K562 (cell line): ENCODE measurements at regions not wholly inside any gene's neighbourhood (a gene's known extent, or its start where the extent isn't known, plus 50 kb on each side); places are given as distances from the start of the nearest gene placed in this dataset.

Source experiments
- GATAD2A ChIP-seq: fragments of 450-650 bp; IDR thresholded peaks from 2 replicates; pipeline ENCODE4 v1.6.1; 2017
- GTF3C2 ChIP-seq: IDR thresholded peaks from 3 replicates; pipeline ENCODE4 v1.6.1; 2011; ENCODE audit warnings: borderline replicate concordance, mild to moderate bottlenecking, moderate library complexity; ENCODE audit not compliant: insufficient read length; ENCODE audit errors: extremely low read depth
- HMG20B ChIP-seq: fragments of 250-450 bp; sonication (Bioruptor Pico); IDR thresholded peaks from 2 replicates; pipeline ENCODE4 v1.5.0; 2021; ENCODE audit warnings: mild to moderate bottlenecking
- NFIC ChIP-seq: fragments of 450-650 bp; IDR thresholded peaks from 2 replicates; pipeline ENCODE4 v1.6.1; 2017; ENCODE audit warnings: mild to moderate bottlenecking, inconsistent platforms
- STAT5B ChIP-seq: fragments of 250-450 bp; sonication (Bioruptor Pico); IDR thresholded peaks from 2 replicates; pipeline ENCODE4 v1.8.0; 2021; ENCODE audit warnings: mild to moderate bottlenecking, inconsistent platforms
- TAF15 ChIP-seq: fragments of 200-400 bp; formaldehyde crosslinking; IDR thresholded peaks from 2 replicates; pipeline ENCODE4 v1.6.1; 2017; ENCODE audit warnings: mild to moderate bottlenecking, low read depth, low read length, moderate library complexity
- TBL1XR1 ChIP-seq, 2 experiments: IDR thresholded peaks; 2 replicates each; pipeline ENCODE4 v1.6.1; 2012; ENCODE audit warnings: improper control_type of control experiment in 2 of 2, low read length in 2 of 2, mild to moderate bottlenecking in 1 of 2
- YY1 ChIP-seq, 3 experiments: IDR thresholded peaks; 2 replicates each; pipeline ENCODE4 v1.6.1; 2011; ENCODE audit warnings: low read length in 2 of 3, mild to moderate bottlenecking in 2 of 3, moderate library complexity in 2 of 3, borderline replicate concordance in 1 of 3, control low read depth in 1 of 3, low read depth in 1 of 3; ENCODE audit not compliant: insufficient read depth in 3 of 3, insufficient replicate concordance in 2 of 3, control insufficient read depth in 1 of 3, insufficient read length in 1 of 3; ENCODE audit errors: extremely low read depth in 1 of 3
- ZNF224 ChIP-seq: sonication (generic); formaldehyde crosslinking; IDR thresholded peaks from 2 replicates; pipeline ENCODE4 v1.8.0; 2022; ENCODE audit warnings: mild to moderate bottlenecking, missing genetic modification reagents
- ZNF766 ChIP-seq: fragments of 200-800 bp; sonication (Bioruptor generic); conservative IDR thresholded peaks from 2 replicates; pipeline ENCODE4 v1.6.1; 2016; ENCODE audit warnings: missing genetic modification characterization, missing compliant biosample characterization
- TF ChIP-seq, protein P1 (sequence below): fragments of 250-450 bp; sonication (Bioruptor Pico); IDR thresholded peaks from 2 replicates; pipeline ENCODE4 v1.8.0; 2021; ENCODE audit warnings: borderline replicate concordance, mild to moderate bottlenecking, moderate library complexity; ENCODE audit not compliant: poor library complexity, severe bottlenecking
- TF ChIP-seq, protein P2 (sequence below): fragments of 250-450 bp; sonication (Bioruptor Pico); IDR thresholded peaks from 2 replicates; pipeline ENCODE4 v1.5.0; 2021
- TF ChIP-seq, protein P3 (sequence below), 2 experiments: IDR thresholded peaks in 1 of 2; conservative IDR thresholded peaks in 1 of 2; 2 replicates each; pipeline ENCODE4 v1.6.1; 2016; ENCODE audit warnings: low read depth in 2 of 2, mild to moderate bottlenecking in 1 of 2, missing compliant biosample characterization in 1 of 2, missing genetic modification characterization in 1 of 2, moderate library complexity in 1 of 2
- TF ChIP-seq, protein P4 (sequence below): fragments of 250-450 bp; sonication (Bioruptor Pico); IDR thresholded peaks from 2 replicates; pipeline ENCODE4 v1.5.0; 2021; ENCODE audit warnings: mild to moderate bottlenecking, moderate library complexity

DNA sequence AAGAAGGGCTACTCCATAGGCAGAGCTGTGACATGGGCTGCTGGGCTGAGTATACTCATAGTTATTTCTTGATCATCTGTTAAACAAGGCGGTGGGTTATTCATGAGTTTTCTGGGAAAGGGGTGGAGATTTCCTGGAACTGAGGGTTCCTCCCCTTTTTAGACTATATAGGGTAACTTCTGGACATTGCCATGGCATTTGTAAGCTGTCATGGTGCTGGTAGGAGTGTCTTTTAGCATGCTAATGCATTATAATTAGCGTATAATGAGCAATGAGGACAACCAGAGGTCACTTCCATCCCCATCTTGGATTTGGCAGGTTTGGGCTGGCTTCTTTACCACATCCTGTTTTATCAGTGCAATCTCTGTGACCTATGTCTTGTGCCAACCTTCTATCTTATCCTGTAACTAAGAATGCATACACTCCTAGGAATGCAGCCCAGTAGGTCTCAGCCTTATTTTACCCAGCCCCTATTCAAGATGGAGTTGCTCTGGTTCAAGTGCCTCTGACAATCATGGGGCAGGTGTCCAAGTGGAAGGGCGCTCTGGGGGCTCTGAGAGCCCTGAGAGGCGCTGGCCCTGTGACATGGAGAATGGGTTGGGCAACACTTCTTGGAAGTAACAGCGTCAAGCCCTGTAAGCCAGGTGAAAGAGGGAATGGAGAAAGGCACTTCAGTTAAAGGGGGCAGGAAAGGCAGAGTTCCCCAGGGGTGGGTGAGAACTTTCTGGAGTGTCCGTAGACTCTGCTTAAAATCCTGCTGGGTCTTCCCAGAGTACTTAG lies 354.2 kb upstream of the SULF2 start (continued):
- TF ChIP-seq, protein P1, sequence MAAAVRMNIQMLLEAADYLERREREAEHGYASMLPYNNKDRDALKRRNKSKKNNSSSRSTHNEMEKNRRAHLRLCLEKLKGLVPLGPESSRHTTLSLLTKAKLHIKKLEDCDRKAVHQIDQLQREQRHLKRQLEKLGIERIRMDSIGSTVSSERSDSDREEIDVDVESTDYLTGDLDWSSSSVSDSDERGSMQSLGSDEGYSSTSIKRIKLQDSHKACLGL (CRISPR knock-in tag) = peak; percentile 37
- TF ChIP-seq, protein P2, sequence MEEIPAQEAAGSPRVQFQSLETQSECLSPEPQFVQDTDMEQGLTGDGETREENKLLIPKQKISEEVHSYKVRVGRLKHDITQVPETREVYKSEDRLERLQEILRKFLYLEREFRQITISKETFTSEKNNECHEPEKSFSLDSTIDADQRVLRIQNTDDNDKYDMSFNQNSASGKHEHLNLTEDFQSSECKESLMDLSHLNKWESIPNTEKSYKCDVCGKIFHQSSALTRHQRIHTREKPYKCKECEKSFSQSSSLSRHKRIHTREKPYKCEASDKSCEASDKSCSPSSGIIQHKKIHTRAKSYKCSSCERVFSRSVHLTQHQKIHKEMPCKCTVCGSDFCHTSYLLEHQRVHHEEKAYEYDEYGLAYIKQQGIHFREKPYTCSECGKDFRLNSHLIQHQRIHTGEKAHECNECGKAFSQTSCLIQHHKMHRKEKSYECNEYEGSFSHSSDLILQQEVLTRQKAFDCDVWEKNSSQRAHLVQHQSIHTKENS (CRISPR knock-in tag) = peak; percentile 94
- TF ChIP-seq ZNF224 (CRISPR knock-in tag) (no peak), GTF3C2 (no peak), STAT5B (CRISPR knock-in tag) (peak; percentile 88), ZNF766 (CRISPR knock-in tag) (peak; percentile 100), TAF15 (no peak), YY1 (IDR thresholded peaks at IDR 0.05; ENCODE audit: borderline replicate concordance in 1 of 3, control insufficient read depth in 1 of 3, extremely low read depth in 1 of 3, insufficient read depth in 3 of 3, insufficient read length in 1 of 3, insufficient replicate concordance in 2 of 3, low read depth in 1 of 3, low read length in 2 of 3) (no peak), HMG20B (CRISPR knock-in tag) (peak; percentile 97), NFIC (no peak), GATAD2A (no peak), TBL1XR1 (IDR thresholded peaks at IDR 0.05; ENCODE audit: low read length in 2 of 2) (no peak; a peak in 1 of 4 replicates)
- TF ChIP-seq, protein P3, sequence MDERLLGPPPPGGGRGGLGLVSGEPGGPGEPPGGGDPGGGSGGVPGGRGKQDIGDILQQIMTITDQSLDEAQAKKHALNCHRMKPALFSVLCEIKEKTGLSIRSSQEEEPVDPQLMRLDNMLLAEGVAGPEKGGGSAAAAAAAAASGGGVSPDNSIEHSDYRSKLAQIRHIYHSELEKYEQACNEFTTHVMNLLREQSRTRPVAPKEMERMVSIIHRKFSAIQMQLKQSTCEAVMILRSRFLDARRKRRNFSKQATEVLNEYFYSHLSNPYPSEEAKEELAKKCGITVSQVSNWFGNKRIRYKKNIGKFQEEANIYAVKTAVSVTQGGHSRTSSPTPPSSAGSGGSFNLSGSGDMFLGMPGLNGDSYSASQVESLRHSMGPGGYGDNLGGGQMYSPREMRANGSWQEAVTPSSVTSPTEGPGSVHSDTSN (CRISPR knock-in tag; IDR thresholded peaks at IDR 0.05; ENCODE audit: low read depth) = no peak
- TF ChIP-seq, protein P3 (tag; conservative IDR thresholded peaks at IDR 0.05; ENCODE audit: low read depth) = peak; percentile 59
- TF ChIP-seq, protein P4, sequence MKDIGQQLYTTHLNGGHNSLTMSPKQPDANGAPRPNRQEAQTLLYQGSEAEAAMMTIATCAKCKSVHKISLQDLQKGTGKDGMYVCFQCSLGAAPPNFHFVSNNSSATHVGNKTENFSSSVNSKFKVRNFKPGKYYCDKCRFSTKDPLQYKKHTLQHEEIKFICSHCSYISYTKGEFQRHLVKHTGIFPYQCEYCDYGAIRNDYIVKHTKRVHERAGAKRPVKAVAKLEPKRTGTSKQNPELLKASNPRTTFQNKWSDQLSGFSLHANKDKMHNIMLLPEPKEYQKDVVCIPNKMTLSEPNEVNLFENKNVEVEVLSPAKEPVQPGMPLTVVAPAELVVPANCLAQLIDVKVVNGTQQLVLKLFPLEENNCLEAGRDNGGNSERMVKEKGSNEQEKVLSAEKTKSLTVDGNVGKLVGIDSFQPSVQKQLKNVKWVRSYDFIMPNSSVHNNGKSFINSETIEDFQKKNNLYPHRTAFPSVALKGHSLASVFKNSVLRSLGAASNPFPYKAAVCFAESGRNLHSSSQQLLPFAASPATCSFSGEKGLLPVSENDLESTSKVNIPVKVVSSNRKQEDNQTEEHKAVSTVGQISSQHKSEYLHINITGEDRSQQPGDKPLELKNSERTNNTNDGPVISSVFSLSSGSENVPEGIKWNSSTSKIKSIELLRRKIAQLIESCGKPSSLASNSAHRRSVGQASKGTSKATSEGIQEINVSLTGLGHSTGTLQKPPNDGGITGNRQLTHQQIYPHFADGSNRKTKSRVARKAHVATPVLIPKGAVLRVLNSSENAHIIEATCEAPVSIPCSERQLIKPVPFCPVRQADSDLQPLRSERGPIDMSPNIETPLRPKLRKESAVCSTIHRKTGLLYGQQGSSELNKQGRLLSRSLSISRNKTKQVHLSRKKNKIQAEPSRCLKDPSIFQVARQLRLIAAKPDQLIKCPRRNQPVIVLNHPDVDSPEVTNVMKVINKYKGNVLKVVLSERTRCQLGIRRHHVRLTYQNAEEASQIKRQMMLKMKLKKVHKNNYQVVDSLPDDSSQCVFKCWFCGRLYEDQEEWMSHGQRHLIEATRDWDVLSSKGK = peak; percentile 96
